PC-3 (cell line): ENCODE measurements at regions not wholly inside any gene's neighbourhood (a gene's known extent, or its start where the extent isn't known, plus 50 kb on each side); places are given as distances from the start of the nearest gene placed in this dataset.

ENCODE experiments used
- CTCF ChIP-seq: fragments of 300-600 bp; sonication (generic); conservative IDR thresholded peaks from 2 replicates; pipeline ENCODE4 v1.5.1; 2017; ENCODE audit warnings: antibody characterized with exemption, low read depth, mild to moderate bottlenecking, low read length
- EZH2 ChIP-seq: fragments of 300-600 bp; sonication (generic); IDR thresholded peaks from one replicate; pipeline ENCODE4 v1.6.1; 2017; ENCODE audit warnings: antibody characterized with exemption, mild to moderate bottlenecking, low read length; ENCODE audit not compliant: unreplicated experiment
- EZH2phosphoT487 ChIP-seq: fragments of 300-600 bp; sonication (generic); IDR thresholded peaks from 2 replicates; pipeline ENCODE4 v1.6.1; 2018; ENCODE audit warnings: mild to moderate bottlenecking, antibody characterized with exemption, low read length, borderline replicate concordance

GRCh38 chr18:70634576-70635147 lies 345.8 kb downstream of the SOCS6 start:
- TF ChIP-seq CTCF (no peak), EZH2 (no peak), EZH2phosphoT487 (no peak)
